ENCODE measurements at regions not wholly inside any gene's neighbourhood (a gene's known extent, or its start where the extent isn't known, plus 50 kb on each side); places are given as distances from the start of the nearest gene placed in this dataset.

GRCh38 chr22:49640366-49641095, 187.1 kb downstream of the BRD1 start:
- Histone ChIP-seq H3K9me2 (replicated peaks; ENCODE audit: low read length) (no peaks in the 10 kb centered on the region), H3K79me2 (ENCODE audit: low read length) (no peaks in the 10 kb centered on the region), H3F3A (ENCODE audit: low read length, unreplicated experiment) (no peaks in the 10 kb centered on the region), H3K9me3 (ENCODE audit: low read length) (no peaks in the 10 kb centered on the region), H3K36me3 (ENCODE audit: low read depth, low read length) (no peaks in the 10 kb centered on the region), H3K27me3 (ENCODE audit: low read length) (peaks cover 18% of the 10 kb centered on the region; the same call in 1 of the 2 replicates), H3K9ac (ENCODE audit: low read length) (no peak overlapping the region), H4K20me1 (ENCODE audit: low read length) (no peaks in the 10 kb centered on the region), H2AFZ (ENCODE audit: low read length) (no peak overlapping the region), H3K4me1 (ENCODE audit: insufficient read depth, low read length) (no peaks in the 10 kb centered on the region; the same call in 1 of the 2 replicates), H3K27ac (ENCODE audit: low read length) (no peak overlapping the region), H3K4me2 (ENCODE audit: low read length) (no peak overlapping the region), H3K4me3 (ENCODE audit: low read length) (no peak overlapping the region)
- TF ChIP-seq EZH2phosphoT487 (IDR thresholded peaks at IDR 0.05; ENCODE audit: borderline replicate concordance, low read length) (no peak), EZH2 (IDR thresholded peaks at IDR 0.05; ENCODE audit: low read length, unreplicated experiment) (no peak), CTCF (conservative IDR thresholded peaks at IDR 0.05; ENCODE audit: low read depth, low read length) (no peak)
- ChIA-PET CTCF (no interaction called here), POLR2A (ENCODE audit: unreplicated experiment) (no interaction called here)
- no peak for DNase-seq
- intact Hi-C loops (cut with micrococcal nuclease) = no loop called here
- no peak for ATAC-seq
- no TSS peak for BruUV-seq (replicated peaks)

GRCh38 chr22:49639956-49640355, 187.7 kb downstream of the BRD1 start:
- Histone ChIP-seq H2AFZ (ENCODE audit: low read length) (no peak overlapping the region), H3K36me3 (ENCODE audit: low read depth, low read length) (no peaks in the 10 kb centered on the region), H3F3A (ENCODE audit: low read length, unreplicated experiment) (no peaks in the 10 kb centered on the region), H4K20me1 (ENCODE audit: low read length) (no peaks in the 10 kb centered on the region), H3K9me2 (replicated peaks; ENCODE audit: low read length) (no peaks in the 10 kb centered on the region), H3K9me3 (ENCODE audit: low read length) (no peaks in the 10 kb centered on the region), H3K4me3 (ENCODE audit: low read length) (no peak overlapping the region), H3K4me1 (ENCODE audit: insufficient read depth, low read length) (no peaks in the 10 kb centered on the region; the same call in 1 of the 2 replicates), H3K27me3 (ENCODE audit: low read length) (peaks cover 21% of the 10 kb centered on the region), H3K27ac (ENCODE audit: low read length) (no peak overlapping the region), H3K4me2 (ENCODE audit: low read length) (no peak overlapping the region), H3K79me2 (ENCODE audit: low read length) (no peaks in the 10 kb centered on the region), H3K9ac (ENCODE audit: low read length) (no peak overlapping the region)
- intact Hi-C loops (cut with micrococcal nuclease) = no loop called here
- DNase-seq = no peak
- ChIA-PET POLR2A (ENCODE audit: unreplicated experiment) (no interaction called here), CTCF (no interaction called here)
- TF ChIP-seq CTCF (conservative IDR thresholded peaks at IDR 0.05; ENCODE audit: low read depth, low read length) (no peak), EZH2phosphoT487 (IDR thresholded peaks at IDR 0.05; ENCODE audit: borderline replicate concordance, low read length) (no peak), EZH2 (IDR thresholded peaks at IDR 0.05; ENCODE audit: low read length, unreplicated experiment) (no peak)
- no TSS peak for BruUV-seq (replicated peaks)
- no peak for ATAC-seq

GRCh38 chr22:49638788-49639187, 188.9 kb downstream of the BRD1 start:
- BruUV-seq (replicated peaks) = no TSS peak
- no peak overlapping the region for H3K4me2 ChIP-seq (ENCODE audit: low read length)
- peak; percentile 63 for ATAC-seq
- CTCF ChIA-PET = no interaction called here
- H3K36me3 ChIP-seq (ENCODE audit: low read depth, low read length) = no peaks in the 10 kb centered on the region
- no peak for TF ChIP-seq EZH2 (IDR thresholded peaks at IDR 0.05; ENCODE audit: low read length, unreplicated experiment)
- TF ChIP-seq EZH2phosphoT487 (IDR thresholded peaks at IDR 0.05; ENCODE audit: borderline replicate concordance, low read length) = no peak
- no peak for TF ChIP-seq CTCF (conservative IDR thresholded peaks at IDR 0.05; ENCODE audit: low read depth, low read length)
- peaks cover 28% of the 10 kb centered on the region for H3K27me3 ChIP-seq (ENCODE audit: low read length)
- POLR2A ChIA-PET (ENCODE audit: unreplicated experiment) = no interaction called here
- no peaks in the 10 kb centered on the region for H3F3A ChIP-seq (ENCODE audit: low read length, unreplicated experiment)
- intact Hi-C loops (cut with micrococcal nuclease) = no loop called here
- no peaks in the 10 kb centered on the region for H4K20me1 ChIP-seq (ENCODE audit: low read length)
- H3K79me2 ChIP-seq (ENCODE audit: low read length) = no peaks in the 10 kb centered on the region
- H3K27ac ChIP-seq (ENCODE audit: low read length) = no peak overlapping the region
- H3K9me3 ChIP-seq (ENCODE audit: low read length) = no peaks in the 10 kb centered on the region
- DNase-seq = peak; percentile 82
- no peaks in the 10 kb centered on the region for H3K9me2 ChIP-seq (replicated peaks; ENCODE audit: low read length)
- H2AFZ ChIP-seq (ENCODE audit: low read length) = no peak overlapping the region
- H3K4me1 ChIP-seq (ENCODE audit: insufficient read depth, low read length) = no peaks in the 10 kb centered on the region; the same call in 1 of the 2 replicates
- no peak overlapping the region for H3K4me3 ChIP-seq (ENCODE audit: low read length)
- no peak overlapping the region for H3K9ac ChIP-seq (ENCODE audit: low read length)

Data from PC-3 (cell line).